NK-92 treated with Interleukin-12 subunit alpha and Interleukin-12 subunit beta, amount 100 ng/mL, for 24 hours (cell line): ENCODE measurements at regions not wholly inside any gene's neighbourhood (a gene's known extent, or its start where the extent isn't known, plus 50 kb on each side); places are given as distances from the start of the nearest gene placed in this dataset.

Experiments
- DNase-seq: peaks from one replicate; lab custom pipeline; 2025; lab: John Stamatoyannopoulos, UW

GRCh38 chr7:25279705-25280104, 51.4 kb upstream of the NPVF start:
- no peak for DNase-seq

GRCh38 chr7:25280181-25280580, 51.9 kb upstream of the NPVF start:
- DNase-seq: no peak

GRCh38 chr7:25282194-25282593, 53.9 kb upstream of the NPVF start:
- DNase-seq: no peak

GRCh38 chr7:25286756-25287155, 58.5 kb upstream of the NPVF start:
- no peak for DNase-seq

GRCh38 chr7:25287291-25287690, 59.0 kb upstream of the NPVF start:
- no peak for DNase-seq

GRCh38 chr7:25288556-25289307, 60.4 kb upstream of the NPVF start:
- no peak for DNase-seq

GRCh38 chr7:25289518-25289917, 61.2 kb upstream of the NPVF start:
- no peak for DNase-seq

- no peak for DNase-seq
These were observed 66.3 kb upstream of the NPVF start for GRCh38 chr7:25294624-25295023.

- DNase-seq: no peak
These were observed 67.1 kb upstream of the NPVF start for GRCh38 chr7:25295387-25295786.

- DNase-seq: no peak
These were observed 67.8 kb upstream of the NPVF start for GRCh38 chr7:25296086-25296485.

GRCh38 chr7:25297278-25297677, 69.0 kb upstream of the NPVF start:
- DNase-seq: no peak

- DNase-seq: no peak
These were observed 75.2 kb upstream of the NPVF start for GRCh38 chr7:25303281-25304181.

- no peak for DNase-seq
These were observed 76.4 kb upstream of the NPVF start for GRCh38 chr7:25304691-25305090.

- no peak for DNase-seq
These were observed 77.5 kb upstream of the NPVF start for GRCh38 chr7:25305831-25306230.

- DNase-seq: no peak
These were observed 79.3 kb upstream of the NPVF start for GRCh38 chr7:25307624-25308023.

GRCh38 chr7:25308246-25308645, 80.0 kb upstream of the NPVF start:
- no peak for DNase-seq

- DNase-seq: no peak
These were observed 80.8 kb upstream of the NPVF start for GRCh38 chr7:25308906-25309705.

GRCh38 chr7:25310896-25311295, 82.6 kb upstream of the NPVF start:
- no peak for DNase-seq

GRCh38 chr7:25311346-25311745, 83.1 kb upstream of the NPVF start:
- DNase-seq: no peak

- DNase-seq: no peak
These were observed 84.7 kb upstream of the NPVF start for GRCh38 chr7:25312968-25313367.

- no peak for DNase-seq
These were observed 85.2 kb upstream of the NPVF start for GRCh38 chr7:25313526-25313925.

GRCh38 chr7:25314094-25314730, 85.9 kb upstream of the NPVF start:
- no peak for DNase-seq
